T47D (cell line): ENCODE measurements at regions not wholly inside any gene's neighbourhood (a gene's known extent, or its start where the extent isn't known, plus 50 kb on each side); places are given as distances from the start of the nearest gene placed in this dataset.
A peak's percentile ranks its signal among the peaks of the same experiment; 100 is the strongest.
"Not testable (repeated sequence)": the region's sequence is repeated elsewhere in the genome, so short reads cannot be mapped to it uniquely, and the experiment has no call there.

Experiments used
- DNase-seq, 2 experiments: peaks; one replicate each; pipeline versions ENCODE4 v3.0.0 to v3.0.0-alpha.2; 2011 to 2012; ENCODE audit warnings: low read depth in 1 of 2, low spot score in 1 of 2
- JUND ChIP-seq: IDR thresholded peaks from 2 replicates; pipeline ENCODE4 v1.6.1; 2012; ENCODE audit warnings: low read depth
- in situ Hi-C: cut with HindIII; loops from 2 replicates; pipeline ENCODE4 v1.10.0; 2016; ENCODE audit warnings: low sequenced_read_pairs, low pct_unique_long_range_greater_than_20kb

- in situ Hi-C loops: no loop called here
- DNase-seq: no peak
- no peak for TF ChIP-seq JUND
Observed at GRCh38 chr1:181984006-181984405, 77.5 kb downstream of the ZNF648 start.

GRCh38 chr1:181981821-181982220, 79.7 kb downstream of the ZNF648 start:
- DNase-seq: no peak
- in situ Hi-C loops: no loop called here
- no peak for TF ChIP-seq JUND

GRCh38 chr1:181972256-181972655, 89.3 kb downstream of the ZNF648 start:
- in situ Hi-C loops: no loop called here
- no peak for TF ChIP-seq JUND
- no peak for DNase-seq

GRCh38 chr1:181971424-181971823, 90.1 kb downstream of the ZNF648 start:
- TF ChIP-seq JUND: no peak
- in situ Hi-C loops: no loop called here
- DNase-seq: no peak

GRCh38 chr1:181969902-181970301, 91.6 kb downstream of the ZNF648 start:
- in situ Hi-C loops: no loop called here
- TF ChIP-seq JUND: no peak
- DNase-seq: no peak

- DNase-seq, in situ Hi-C loops: not testable (repeated sequence)
Observed at GRCh38 chr1:181954696-181955095, 106.8 kb downstream of the ZNF648 start.

- in situ Hi-C loops, DNase-seq: not testable (repeated sequence)
Observed at GRCh38 chr1:181954178-181954577, 107.3 kb downstream of the ZNF648 start.

- in situ Hi-C loops: no loop called here
- DNase-seq: no peak
- no peak for TF ChIP-seq JUND
Observed at GRCh38 chr1:181953596-181953995, 107.9 kb downstream of the ZNF648 start.

- in situ Hi-C loops: no loop called here
Observed at GRCh38 chr1:181951213-181951612, 110.3 kb downstream of the ZNF648 start.

GRCh38 chr1:181949500-181949899, 112.0 kb downstream of the ZNF648 start:
- DNase-seq: no peak
- no peak for TF ChIP-seq JUND
- in situ Hi-C loops: no loop called here

More at GRCh38 chr1:181951213-181951612, 110.3 kb downstream of the ZNF648 start:
- TF ChIP-seq JUND: no peak
- no peak for DNase-seq

- no peak for DNase-seq
- no peak for TF ChIP-seq JUND
- in situ Hi-C loops: no loop called here
Observed at GRCh38 chr1:181948372-181948771, 113.1 kb downstream of the ZNF648 start.

GRCh38 chr1:181947441-181947840, 114.1 kb downstream of the ZNF648 start:
- DNase-seq: no peak
- TF ChIP-seq JUND: no peak
- in situ Hi-C loops: no loop called here

- DNase-seq: peak; percentile 55 to 87
- no peak for TF ChIP-seq JUND
- in situ Hi-C loops: no loop called here
Observed at GRCh38 chr1:181936768-181937581, 124.5 kb downstream of the ZNF648 start.

- in situ Hi-C loops: no loop called here
- no peak for TF ChIP-seq JUND
- no peak for DNase-seq
Observed at GRCh38 chr1:181936269-181936668, 125.2 kb downstream of the ZNF648 start.
